T47D (cell line): ENCODE measurements at regions not wholly inside any gene's neighbourhood (a gene's known extent, or its start where the extent isn't known, plus 50 kb on each side); places are given as distances from the start of the nearest gene placed in this dataset.
"Not testable (repeated sequence)": the region's sequence is repeated elsewhere in the genome, so short reads cannot be mapped to it uniquely, and the experiment has no call there.

Experiments used
- DNase-seq, 2 experiments: peaks; one replicate each; pipeline versions ENCODE4 v3.0.0 to v3.0.0-alpha.2; 2011 to 2012; ENCODE audit warnings: low read depth in 1 of 2, low spot score in 1 of 2
- JUND ChIP-seq: IDR thresholded peaks from 2 replicates; pipeline ENCODE4 v1.6.1; 2012; ENCODE audit warnings: low read depth
- in situ Hi-C: cut with HindIII; loops from 2 replicates; pipeline ENCODE4 v1.10.0; 2016; ENCODE audit warnings: low sequenced_read_pairs, low pct_unique_long_range_greater_than_20kb

DNA sequence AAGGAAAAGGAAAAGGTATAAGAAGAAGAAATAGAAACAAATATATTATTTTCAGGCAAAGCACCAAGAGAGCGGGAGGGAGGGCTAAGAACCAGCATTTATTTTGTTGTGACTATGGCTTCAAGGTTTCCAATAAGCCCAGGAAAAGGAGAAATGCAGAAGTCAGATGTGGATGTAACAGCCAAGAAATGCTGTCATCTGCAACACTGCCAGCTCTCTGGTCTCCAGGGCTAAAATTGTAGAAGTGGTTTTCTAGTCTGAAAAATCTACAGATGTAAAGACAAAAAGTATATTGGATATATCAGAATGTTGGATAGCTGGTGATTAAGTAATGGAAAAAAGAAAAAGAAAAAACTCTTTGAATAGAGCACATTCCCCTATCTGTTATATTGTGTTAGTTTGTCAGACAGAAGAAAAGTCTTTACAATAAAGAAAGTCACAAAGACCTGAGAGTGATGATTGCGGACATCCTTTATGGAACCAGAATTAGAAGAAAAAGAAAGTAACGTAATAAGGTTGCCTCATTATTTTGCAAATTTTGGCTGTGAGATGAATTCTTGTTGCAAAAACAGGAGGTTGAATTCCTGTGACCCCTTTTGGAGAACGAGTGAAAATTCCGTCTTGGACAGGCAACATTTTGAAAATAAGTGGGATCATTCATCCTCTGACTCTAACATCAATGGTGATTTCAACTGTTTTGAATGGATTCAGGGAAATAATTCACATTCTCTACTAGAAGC is 938.1 kb downstream of the TTLL7 start:
- TF ChIP-seq JUND, result no peak
- in situ Hi-C loops, result no loop called here
- DNase-seq, result no peak

DNA sequence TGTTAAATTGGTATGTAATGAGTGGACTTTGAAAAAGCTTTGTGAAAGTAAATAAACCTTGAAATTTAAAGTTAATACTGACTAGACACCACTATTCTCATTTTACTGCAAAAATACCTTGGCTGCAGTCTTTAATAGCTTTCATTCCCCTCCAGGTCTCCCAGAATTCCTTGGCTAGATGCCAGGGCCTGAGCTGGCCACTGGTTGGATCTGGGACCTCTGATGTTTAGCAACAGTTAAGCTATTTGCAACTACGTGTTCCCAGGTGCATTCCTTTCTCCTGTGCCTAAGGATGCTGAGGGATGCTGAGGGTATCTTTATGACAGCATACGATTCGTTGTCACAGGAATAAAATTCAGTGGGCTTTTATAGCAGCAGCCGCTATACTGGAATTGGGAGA is 938.7 kb downstream of the TTLL7 start:
- no peak for DNase-seq
- in situ Hi-C loops, result no loop called here
- no peak for TF ChIP-seq JUND

DNA sequence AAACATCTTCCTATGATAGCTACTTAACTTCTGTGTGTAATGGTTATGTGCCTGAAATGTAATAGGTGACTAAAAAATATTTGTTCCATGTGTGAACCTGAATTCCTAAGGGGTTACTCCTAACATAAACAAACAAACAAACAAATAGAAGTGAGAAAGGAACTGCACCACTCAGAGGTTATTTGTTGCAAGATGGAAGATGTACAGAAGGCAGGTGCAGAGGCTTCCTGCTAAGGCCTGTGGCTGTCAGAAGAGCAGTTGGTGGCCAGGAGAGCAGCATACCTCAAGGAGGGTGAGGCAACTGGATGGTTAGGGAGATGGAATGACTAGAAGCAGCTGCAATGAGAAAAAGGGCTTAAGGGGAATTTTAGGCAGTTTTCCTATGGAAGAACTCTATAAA is 940.6 kb downstream of the TTLL7 start:
- no peak for DNase-seq
- in situ Hi-C loops, result no loop called here
- no peak for TF ChIP-seq JUND

DNA sequence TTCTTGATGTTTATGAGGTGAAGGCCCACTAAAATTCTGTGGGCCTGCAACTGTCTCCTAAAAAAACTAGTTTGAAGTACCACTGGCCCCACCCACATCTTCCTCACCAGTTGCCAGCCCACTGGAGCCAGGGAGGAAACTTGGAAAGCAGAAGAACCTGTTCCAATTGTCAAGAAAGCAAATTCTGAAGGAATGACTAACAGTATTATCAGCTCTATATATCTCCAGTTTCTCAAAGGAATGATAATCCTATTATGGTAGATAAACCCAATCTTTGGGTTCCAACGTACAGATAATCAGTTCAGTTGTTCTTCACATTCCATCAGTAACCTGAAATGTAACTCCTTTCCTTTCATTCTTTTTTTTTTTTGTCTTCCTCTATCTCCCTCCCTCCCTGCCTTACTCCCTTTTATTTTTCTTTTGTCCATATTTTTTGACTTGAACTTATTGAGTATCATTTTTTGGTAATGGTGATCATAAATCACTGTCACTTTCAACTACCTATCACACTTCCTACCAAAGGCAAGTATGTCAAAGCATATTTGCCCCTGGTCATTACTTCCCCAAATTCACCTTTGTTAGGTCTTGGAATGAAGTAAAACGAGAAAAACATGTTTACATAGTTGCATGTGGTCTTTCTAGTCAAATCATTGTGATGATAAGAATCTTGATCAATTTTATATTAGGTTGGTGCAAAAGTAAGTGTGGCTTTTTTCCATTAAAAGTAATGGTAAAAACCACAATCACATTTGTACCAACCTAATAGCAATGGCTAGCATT is 943.4 kb downstream of the TTLL7 start:
- DNase-seq, result peak in 1 of 2 experiments; percentile 59
- in situ Hi-C loops, result no loop called here
- TF ChIP-seq JUND, result no peak

DNA sequence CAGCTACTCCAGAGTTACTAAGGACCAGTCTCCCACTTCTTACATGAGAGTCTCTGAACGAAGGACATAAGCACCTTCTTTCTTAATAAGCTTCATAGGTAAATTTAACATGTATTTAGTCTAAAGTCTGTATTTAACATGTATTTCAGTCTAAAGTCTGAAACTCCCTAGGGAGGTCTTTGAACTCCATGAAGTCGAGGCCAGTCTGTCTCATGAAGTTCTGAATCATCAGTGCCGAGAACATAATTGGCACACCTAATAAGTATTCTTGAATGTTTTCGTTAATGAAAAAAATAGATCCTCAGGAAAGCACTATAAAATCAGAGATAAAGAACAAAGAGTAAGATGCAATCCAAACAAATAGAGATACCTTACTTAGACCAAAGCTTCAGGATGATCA is 945.5 kb downstream of the TTLL7 start:
- no peak for TF ChIP-seq JUND
- in situ Hi-C loops, result no loop called here
- no peak for DNase-seq

DNA sequence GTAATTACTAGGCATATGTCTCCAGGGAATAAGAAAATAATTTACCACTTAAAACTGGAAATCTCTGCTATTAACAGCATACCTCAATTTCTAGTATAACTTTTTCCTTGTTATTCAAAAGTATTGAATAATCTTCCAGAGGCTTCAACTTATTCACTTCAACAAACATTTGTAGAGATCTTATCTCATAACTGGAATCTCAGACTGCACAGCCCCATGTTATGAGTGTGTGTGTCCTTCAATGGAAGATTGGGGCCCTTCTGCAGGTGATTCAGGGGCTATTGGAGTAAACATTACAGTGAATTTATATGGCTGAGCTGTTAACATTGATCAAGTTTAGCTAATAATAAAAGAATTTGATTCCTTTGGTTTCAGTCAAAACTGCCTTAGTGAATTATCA is 946.1 kb downstream of the TTLL7 start:
- in situ Hi-C loops, result no loop called here
- TF ChIP-seq JUND, result no peak
- DNase-seq, result peak in 1 of 2 experiments; percentile 14

DNA sequence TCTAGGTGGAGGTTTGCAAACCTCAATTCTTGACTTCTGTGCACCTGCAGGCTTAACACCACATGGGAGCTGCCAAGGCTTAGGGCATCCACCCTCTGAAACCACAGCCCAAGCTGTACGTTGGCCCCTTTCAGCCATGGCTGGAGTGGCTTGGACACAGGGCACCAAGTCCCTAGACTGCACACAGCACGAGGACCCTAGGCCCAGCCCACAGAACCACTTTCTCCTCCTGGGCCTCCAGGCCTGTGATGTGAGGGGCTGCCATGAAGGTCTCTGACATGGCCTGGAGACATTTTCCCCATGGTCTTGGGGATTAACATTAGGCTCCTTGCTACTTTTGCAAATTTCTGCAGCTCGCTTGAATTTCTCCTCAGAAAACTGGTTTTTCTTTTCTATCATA is 947.9 kb downstream of the TTLL7 start:
- in situ Hi-C loops, DNase-seq: not testable (repeated sequence)

DNA sequence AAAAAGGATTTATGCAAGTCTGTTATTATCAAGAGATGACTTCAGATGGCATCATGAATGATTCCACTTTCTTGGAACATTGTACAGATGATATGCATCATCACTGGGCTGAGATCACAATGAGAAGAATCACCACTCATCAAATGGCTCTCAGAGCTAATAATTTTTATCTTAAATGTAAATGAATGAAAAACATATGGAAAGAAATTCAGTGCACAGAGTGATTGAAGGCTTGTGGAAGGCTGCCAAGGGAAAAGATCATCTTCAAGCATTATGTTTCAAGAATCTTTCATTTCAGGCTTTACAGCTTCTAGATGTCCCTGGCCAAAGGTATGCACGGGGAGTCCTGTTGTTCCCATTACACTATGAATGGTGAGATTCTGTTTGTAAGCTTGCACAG is 955.7 kb downstream of the TTLL7 start:
- TF ChIP-seq JUND, result no peak
- in situ Hi-C loops, result no loop called here
- DNase-seq, result no peak

DNA sequence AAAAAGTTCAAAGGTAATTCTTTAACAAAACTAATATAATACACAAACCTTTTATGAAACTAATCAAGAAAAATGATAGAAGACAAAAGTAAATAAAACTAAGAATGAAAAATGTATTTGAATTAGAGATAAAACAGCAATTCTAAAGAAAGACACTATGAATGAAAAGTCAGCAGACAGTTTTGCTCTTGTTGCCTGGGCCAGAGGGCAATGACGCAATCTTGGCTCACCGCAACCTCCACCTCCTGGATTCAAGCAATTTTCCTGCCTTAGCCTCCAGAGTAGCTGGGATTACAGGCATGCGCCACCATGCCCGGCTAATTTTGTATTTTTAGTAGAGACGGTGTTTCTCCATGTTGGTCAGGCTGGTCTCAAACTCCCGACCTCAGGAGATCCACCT is 959.8 kb downstream of the TTLL7 start:
- in situ Hi-C loops, DNase-seq: not testable (repeated sequence)

DNA sequence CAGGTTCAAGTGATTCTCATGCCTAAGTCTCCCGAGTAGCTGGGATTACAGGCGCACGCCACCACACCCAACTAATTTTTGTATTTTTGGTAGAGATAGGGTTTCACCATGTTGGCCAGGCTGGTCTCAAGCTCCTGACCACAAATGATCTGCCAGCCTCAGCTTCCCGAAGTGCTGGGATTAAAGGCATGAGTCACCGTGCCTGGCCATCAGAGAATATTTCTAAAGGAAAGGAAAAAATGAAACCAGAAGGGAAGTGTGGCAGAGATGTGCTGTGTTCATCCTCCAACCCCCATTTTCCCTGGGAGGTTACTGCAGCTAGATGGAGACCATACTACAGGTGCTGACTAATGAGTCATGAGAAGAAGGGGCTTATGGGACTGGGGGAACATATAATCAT is 964.1 kb downstream of the TTLL7 start:
- DNase-seq, result no peak

DNA sequence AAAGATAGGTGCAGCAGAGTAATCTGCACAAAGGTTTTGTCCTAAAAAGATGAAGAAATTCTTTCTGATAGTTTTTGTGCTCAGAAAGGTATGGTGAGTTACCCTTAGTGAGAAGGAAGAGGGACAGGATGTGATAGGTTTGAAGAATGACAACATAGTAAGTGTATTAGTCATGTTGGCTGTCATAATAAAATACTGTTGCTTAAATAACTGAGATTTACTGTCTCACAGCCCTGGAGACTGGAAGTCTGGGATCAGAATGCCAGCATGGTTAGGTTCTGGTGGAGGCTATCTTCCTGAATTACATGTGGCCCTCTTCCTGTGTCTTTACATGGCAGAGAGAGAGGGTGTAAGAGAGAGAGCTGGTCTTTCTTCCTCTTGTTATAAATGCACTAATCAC is 965.2 kb downstream of the TTLL7 start:
- no peak for TF ChIP-seq JUND
- in situ Hi-C loops, result no loop called here
- no peak for DNase-seq

More for the DNA sequence above, 964.1 kb downstream of the TTLL7 start:
- in situ Hi-C loops, result no loop called here
- TF ChIP-seq JUND, result no peak

DNA sequence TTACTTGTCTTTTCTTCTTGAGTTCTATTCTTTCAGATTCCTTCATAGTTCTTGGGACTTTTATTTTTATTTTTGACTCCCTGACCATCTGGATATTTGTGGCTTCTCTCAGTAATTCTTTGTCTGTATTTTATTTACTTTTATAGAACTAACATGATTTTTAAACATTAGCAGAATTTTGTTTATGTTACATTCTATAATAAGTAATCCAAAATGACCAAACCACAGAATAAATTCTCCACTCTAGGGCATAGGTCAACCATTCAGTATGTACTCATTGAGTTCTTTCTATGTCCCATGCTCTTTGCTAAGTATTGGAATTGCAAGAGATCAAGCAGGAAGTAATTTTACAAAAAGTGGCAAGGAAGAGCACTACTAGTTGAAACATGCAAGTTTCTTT is 969.0 kb downstream of the TTLL7 start:
- in situ Hi-C loops, result no loop called here
- DNase-seq, result no peak
- no peak for TF ChIP-seq JUND

DNA sequence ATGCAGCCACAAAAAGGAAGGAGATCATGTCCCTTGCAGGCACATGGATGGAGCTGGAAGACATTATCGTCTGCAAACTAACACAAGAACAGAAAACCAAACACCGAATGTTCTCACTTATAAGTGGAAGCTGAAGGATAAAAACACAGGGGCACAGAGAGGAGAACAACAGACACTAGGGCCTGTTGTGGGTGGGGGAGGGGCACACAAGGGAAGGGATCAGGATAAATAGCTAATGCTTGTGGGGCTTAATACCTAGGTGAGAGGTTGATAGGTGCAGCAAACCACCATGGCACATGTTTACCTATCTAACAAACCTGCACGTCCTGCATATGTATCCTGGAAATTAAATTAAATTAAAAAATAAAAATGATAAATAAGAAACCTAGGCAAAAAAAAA is 969.9 kb downstream of the TTLL7 start:
- in situ Hi-C loops, result no loop called here
- DNase-seq, result no peak
- TF ChIP-seq JUND, result no peak
